Gastrocnemius medialis (tissue), 4 donors: ENCODE measurements at regions not wholly inside any gene's neighbourhood (a gene's known extent, or its start where the extent isn't known, plus 50 kb on each side); places are given as distances from the start of the nearest gene placed in this dataset.

Experiments
- CTCF ChIP-seq, 5 experiments: fragments of 450-650 bp in 3 of 5; fragments of 200-600 bp in 2 of 5; sonication (generic) in 2 of 5; IDR thresholded peaks in 4 of 5; conservative IDR thresholded peaks in 1 of 5; 1 replicate in 4 of 5; 2 replicates in 1 of 5; pipeline ENCODE4 v1.5.1; 2016 to 2019; ENCODE audit warnings: antibody characterized with exemption in 5 of 5, mild to moderate bottlenecking in 3 of 5, moderate library complexity in 3 of 5
- POLR2A ChIP-seq, 2 donors: fragments of 450-650 bp; IDR thresholded peaks; one replicate each; pipeline ENCODE4 v1.6.1; 2017; ENCODE audit warnings: antibody characterized with exemption in 2 of 2, mild to moderate bottlenecking in 2 of 2, moderate library complexity in 2 of 2

GRCh38 chr7:41275255-41275654 is 427.6 kb downstream of the INHBA start:
- no peak for TF ChIP-seq CTCF (IDR thresholded peaks at IDR 0.05 in 4 of 5, conservative IDR thresholded peaks at IDR 0.05 in 1 of 5)
- TF ChIP-seq POLR2A (IDR thresholded peaks at IDR 0.05), result no peak
